DND-41 (cell line): ENCODE measurements at regions not wholly inside any gene's neighbourhood (a gene's known extent, or its start where the extent isn't known, plus 50 kb on each side); places are given as distances from the start of the nearest gene placed in this dataset.

ENCODE experiments used
- ATAC-seq: fragments of 200-7000 bp; cut with Tn5 transposase; 3 replicates; pipeline ENCODE4 v1.9.1; 2021; ENCODE audit warnings: low read depth; ENCODE audit not compliant: insufficient read depth
- DNase-seq: peaks from one replicate; pipeline ENCODE4 v3.0.0-alpha.2; 2020
- H2AFZ ChIP-seq: 2 replicates; pipeline ENCODE4 v1.6.0; 2012; ENCODE audit warnings: low read depth, low read length
- H3K27ac ChIP-seq: 2 replicates; pipeline ENCODE4 v1.5.1; 2012; ENCODE audit warnings: low read length, inconsistent platforms
- H3K27me3 ChIP-seq: fragments of 200-600 bp; sonication (generic); 2 replicates; pipeline ENCODE4 v1.6.0; 2012; ENCODE audit warnings: low read length, mild to moderate bottlenecking, inconsistent platforms; ENCODE audit not compliant: insufficient read depth, poor library complexity
- H3K36me3 ChIP-seq: 2 replicates; pipeline ENCODE4 v1.5.1; 2012; ENCODE audit warnings: low read length, inconsistent platforms; ENCODE audit not compliant: insufficient read depth
- H3K4me1 ChIP-seq: 2 replicates; pipeline ENCODE4 v1.5.1; 2012; ENCODE audit warnings: mild to moderate bottlenecking, low read length; ENCODE audit not compliant: insufficient read depth
- H3K4me2 ChIP-seq: 2 replicates; pipeline ENCODE4 v1.6.0; 2012; ENCODE audit warnings: mild to moderate bottlenecking, moderate library complexity, low read length, inconsistent platforms; ENCODE audit not compliant: insufficient read depth
- H3K4me3 ChIP-seq, 2 experiments: fragments of 200-600 bp in 1 of 2; shearing (Covaris generic) in 1 of 2; 2 replicates each; pipeline ENCODE4 v1.5.1; 2012 to 2016; ENCODE audit warnings: inconsistent platforms in 2 of 2, low read length in 2 of 2, mild to moderate bottlenecking in 2 of 2, low read depth in 1 of 2, moderate library complexity in 1 of 2
- H3K79me2 ChIP-seq: 2 replicates; pipeline ENCODE4 v1.6.0; 2012; ENCODE audit warnings: low read length, inconsistent platforms; ENCODE audit not compliant: insufficient read depth
- H3K9ac ChIP-seq: 2 replicates; pipeline ENCODE4 v1.6.0; 2012; ENCODE audit warnings: low read depth, mild to moderate bottlenecking, inconsistent platforms, low read length, moderate library complexity
- H3K9me3 ChIP-seq: 2 replicates; pipeline ENCODE4 v1.5.1; 2012; ENCODE audit warnings: low read length, moderate library complexity, mild to moderate bottlenecking, inconsistent platforms; ENCODE audit not compliant: insufficient read depth, severe bottlenecking
- H4K20me1 ChIP-seq: 2 replicates; pipeline ENCODE4 v1.6.0; 2012; ENCODE audit warnings: low read length; ENCODE audit not compliant: insufficient read depth
- EZH2 ChIP-seq: IDR thresholded peaks from 3 replicates; pipeline ENCODE4 v1.6.1; 2012; ENCODE audit warnings: borderline replicate concordance, low read depth, mild to moderate bottlenecking, moderate library complexity, low read length, inconsistent platforms; ENCODE audit not compliant: severe bottlenecking
- TF ChIP-seq, protein P1 (sequence below): IDR thresholded peaks from 2 replicates; pipeline ENCODE4 v1.5.1; 2012; ENCODE audit warnings: borderline replicate concordance, low read length, moderate library complexity, mild to moderate bottlenecking; ENCODE audit not compliant: poor library complexity, severe bottlenecking; ENCODE audit errors: extremely low read depth

DNA sequence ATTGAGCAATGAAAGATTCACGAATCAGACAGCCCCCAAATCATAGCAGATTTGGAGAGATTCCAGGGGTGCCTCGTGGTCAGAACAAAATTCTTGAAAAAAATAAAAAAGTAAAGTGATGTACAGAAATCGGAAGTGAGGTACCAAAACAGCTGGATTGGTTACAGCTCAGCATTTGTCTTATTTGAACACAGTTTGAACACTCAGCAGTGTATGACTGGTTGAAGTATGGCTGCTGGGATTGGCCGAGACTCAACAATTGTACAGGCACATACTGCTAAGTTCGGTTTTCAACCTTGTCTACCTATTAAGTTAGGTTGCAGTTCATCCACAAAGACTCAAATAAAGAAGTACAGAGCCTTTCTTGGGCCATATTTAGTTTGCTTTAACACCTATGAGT, 865.4 kb upstream of the TMEM132C start:
- H2AFZ ChIP-seq, result no peak overlapping the region
- no peaks in the 10 kb centered on the region for H3K36me3 ChIP-seq
- DNase-seq (no peak), ATAC-seq (no peak)
- H3K4me3 ChIP-seq, result no peak overlapping the region
- no peaks in the 10 kb centered on the region for H3K27me3 ChIP-seq
- H3K9me3 ChIP-seq, result no peaks in the 10 kb centered on the region
- no peak for TF ChIP-seq EZH2
- TF ChIP-seq, protein P1, sequence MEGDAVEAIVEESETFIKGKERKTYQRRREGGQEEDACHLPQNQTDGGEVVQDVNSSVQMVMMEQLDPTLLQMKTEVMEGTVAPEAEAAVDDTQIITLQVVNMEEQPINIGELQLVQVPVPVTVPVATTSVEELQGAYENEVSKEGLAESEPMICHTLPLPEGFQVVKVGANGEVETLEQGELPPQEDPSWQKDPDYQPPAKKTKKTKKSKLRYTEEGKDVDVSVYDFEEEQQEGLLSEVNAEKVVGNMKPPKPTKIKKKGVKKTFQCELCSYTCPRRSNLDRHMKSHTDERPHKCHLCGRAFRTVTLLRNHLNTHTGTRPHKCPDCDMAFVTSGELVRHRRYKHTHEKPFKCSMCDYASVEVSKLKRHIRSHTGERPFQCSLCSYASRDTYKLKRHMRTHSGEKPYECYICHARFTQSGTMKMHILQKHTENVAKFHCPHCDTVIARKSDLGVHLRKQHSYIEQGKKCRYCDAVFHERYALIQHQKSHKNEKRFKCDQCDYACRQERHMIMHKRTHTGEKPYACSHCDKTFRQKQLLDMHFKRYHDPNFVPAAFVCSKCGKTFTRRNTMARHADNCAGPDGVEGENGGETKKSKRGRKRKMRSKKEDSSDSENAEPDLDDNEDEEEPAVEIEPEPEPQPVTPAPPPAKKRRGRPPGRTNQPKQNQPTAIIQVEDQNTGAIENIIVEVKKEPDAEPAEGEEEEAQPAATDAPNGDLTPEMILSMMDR, result no peak
- no peak overlapping the region for H3K27ac ChIP-seq
- no peaks in the 10 kb centered on the region for H4K20me1 ChIP-seq
- no peaks in the 10 kb centered on the region for H3K4me1 ChIP-seq
- no peaks in the 10 kb centered on the region for H3K79me2 ChIP-seq
- H3K9ac ChIP-seq, result no peak overlapping the region
- no peak overlapping the region for H3K4me2 ChIP-seq

DNA sequence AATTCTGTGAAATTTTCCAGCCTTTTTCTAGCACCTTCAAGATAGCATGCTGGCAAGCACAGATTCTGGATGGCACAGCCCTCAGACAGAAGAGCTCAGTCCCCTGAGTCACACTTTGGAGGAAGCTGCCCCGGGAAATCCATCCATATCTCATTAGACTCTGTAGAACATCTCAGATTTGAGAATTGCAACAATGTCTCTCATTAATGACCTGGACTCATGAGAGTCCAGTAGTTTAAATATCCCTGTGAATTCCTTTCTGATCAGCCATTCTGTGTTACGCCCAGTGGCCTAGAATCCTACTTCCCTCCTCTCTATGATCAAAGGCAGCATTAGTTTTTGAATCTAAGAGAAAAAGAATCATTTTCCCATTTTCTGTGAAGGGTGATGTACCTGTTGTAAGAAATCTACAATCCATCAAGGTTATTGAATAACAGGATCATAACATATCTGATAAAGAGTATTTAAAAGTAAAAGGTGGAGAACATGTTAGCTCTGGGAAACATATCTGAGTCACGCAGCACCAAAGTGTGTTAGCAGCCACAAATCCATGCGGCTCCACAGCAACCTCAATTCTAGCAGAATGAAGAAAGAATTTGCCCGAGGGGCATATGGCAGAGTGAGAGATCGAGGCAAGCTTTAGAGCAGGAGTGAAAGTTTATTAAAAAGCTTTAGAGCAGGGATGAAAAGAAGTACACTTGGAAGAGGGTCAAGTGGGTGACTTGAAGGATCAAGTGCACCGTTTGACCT, 855.6 kb upstream of the TMEM132C start:
- H3K27ac ChIP-seq, result no peak overlapping the region
- no peak overlapping the region for H3K4me2 ChIP-seq
- DNase-seq, result no peak

DNA sequence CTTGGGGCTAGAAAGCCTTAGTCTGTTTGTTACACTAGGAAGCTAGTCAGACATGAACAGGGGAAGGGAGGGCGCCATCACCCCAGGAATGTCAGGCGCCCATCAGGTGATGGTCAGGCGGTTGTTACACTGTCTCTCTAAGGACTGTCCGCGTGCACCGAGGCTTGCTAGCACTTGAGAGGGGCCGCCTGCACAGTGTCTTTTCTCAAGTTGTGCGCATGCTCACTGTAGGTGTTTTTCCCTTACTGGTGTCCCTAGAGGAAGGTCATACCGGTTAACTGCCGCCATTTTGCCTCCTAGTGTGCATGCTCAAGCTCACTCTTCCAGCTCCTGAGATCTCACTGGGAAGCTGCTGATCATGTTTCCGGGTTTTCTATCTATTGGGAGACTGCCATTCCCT, 855.0 kb upstream of the TMEM132C start:
- peaks cover 8% of the 10 kb centered on the region for H3K9me3 ChIP-seq
- H2AFZ ChIP-seq, result no peak overlapping the region
- H3K9ac ChIP-seq, result no peak overlapping the region
- TF ChIP-seq, protein P1, result no peak
- ATAC-seq (no peak), DNase-seq (no peak)
- no peaks in the 10 kb centered on the region for H4K20me1 ChIP-seq
- no peaks in the 10 kb centered on the region for H3K36me3 ChIP-seq
- no peak overlapping the region for H3K4me2 ChIP-seq
- no peaks in the 10 kb centered on the region for H3K27me3 ChIP-seq
- no peaks in the 10 kb centered on the region for H3K4me1 ChIP-seq
- no peaks in the 10 kb centered on the region for H3K79me2 ChIP-seq
- H3K27ac ChIP-seq, result no peak overlapping the region
- H3K4me3 ChIP-seq, result no peak overlapping the region

More for the DNA sequence above, 855.6 kb upstream of the TMEM132C start:
- Histone ChIP-seq H3K27me3 (no peaks in the 10 kb centered on the region), H4K20me1 (no peaks in the 10 kb centered on the region), H3K79me2 (no peaks in the 10 kb centered on the region), H3K4me3 (no peak overlapping the region), H3K9me3 (peaks cover 8% of the 10 kb centered on the region), H3K36me3 (no peaks in the 10 kb centered on the region), H3K4me1 (no peaks in the 10 kb centered on the region), H3K9ac (no peak overlapping the region), H2AFZ (no peak overlapping the region)
- TF ChIP-seq, protein P1, result no peak
- TF ChIP-seq EZH2, result no peak
- ATAC-seq, result no peak
